ENCODE measurements at regions not wholly inside any gene's neighbourhood (a gene's known extent, or its start where the extent isn't known, plus 50 kb on each side); places are given as distances from the start of the nearest gene placed in this dataset.

DNA sequence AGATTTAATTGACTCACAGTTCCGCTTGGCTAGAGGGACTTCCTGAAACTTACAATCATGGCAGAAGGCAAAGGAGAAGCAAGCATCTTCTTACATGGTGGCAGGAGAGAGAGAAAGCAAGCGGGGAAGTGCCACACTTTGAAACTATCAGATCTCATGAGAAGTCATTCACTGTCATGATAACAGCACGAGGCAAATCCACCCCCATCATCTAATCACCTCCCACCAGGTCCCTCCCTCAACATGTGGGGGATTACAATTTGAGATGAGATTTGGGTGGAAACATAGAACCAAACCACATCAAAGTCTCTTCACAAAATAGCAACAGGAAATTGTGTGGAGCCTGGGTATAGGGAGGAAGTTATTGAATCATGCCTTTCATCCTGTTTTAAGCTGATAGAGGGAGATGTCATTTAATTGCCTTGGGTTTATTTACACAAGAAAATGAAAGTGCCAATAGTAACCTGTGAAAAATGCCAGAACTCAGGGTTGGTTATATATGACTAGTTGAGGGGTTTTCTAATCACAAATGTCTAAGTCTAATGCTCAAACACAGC is 624.8 kb upstream of the LMCD1 start:
- TF ChIP-seq SPI1 (IDR thresholded peaks at IDR 0.05; ENCODE audit: low read depth, low read length), result no peak
- no peak for TF ChIP-seq TAF1 (IDR thresholded peaks at IDR 0.05; ENCODE audit: low read depth, low read length)
- no peak for TF ChIP-seq POLR2A (IDR thresholded peaks at IDR 0.05; ENCODE audit: low read depth, low read length)

Measured in GM12891 (cell line).